ENCODE measurements at regions not wholly inside any gene's neighbourhood (a gene's known extent, or its start where the extent isn't known, plus 50 kb on each side); places are given as distances from the start of the nearest gene placed in this dataset.
A peak's percentile ranks its signal among the peaks of the same experiment; 100 is the strongest.
"Not testable (repeated sequence)": the region's sequence is repeated elsewhere in the genome, so short reads cannot be mapped to it uniquely, and the experiment has no call there.

DNA sequence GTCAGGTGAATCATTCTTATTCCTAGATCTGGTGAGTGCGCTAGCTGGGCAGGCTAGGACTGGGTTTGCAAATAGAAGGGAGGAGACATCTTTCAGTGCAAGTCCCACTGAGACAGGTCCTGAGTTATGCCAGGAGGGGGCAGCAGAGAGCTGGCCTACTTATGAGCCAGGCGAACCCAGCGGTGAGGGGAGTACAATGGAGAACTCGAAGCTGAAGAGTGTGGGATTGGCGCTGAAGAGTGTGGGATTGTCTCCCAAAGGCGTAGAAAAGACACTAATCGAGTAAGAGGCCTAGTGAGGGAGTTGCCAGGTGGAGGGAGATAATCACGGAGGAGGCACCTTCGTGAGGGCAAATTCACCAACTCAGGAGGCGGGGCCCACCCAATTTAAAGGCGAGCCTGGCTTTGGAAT, 91.7 kb upstream of the CXorf66 start:
- peak; percentile 53 for TF ChIP-seq CTCF (IDR thresholded peaks at IDR 0.05; ENCODE audit: extremely low read depth, missing control alignments)
- peak; percentile 40 for DNase-seq (ENCODE audit: low spot score)

DNA sequence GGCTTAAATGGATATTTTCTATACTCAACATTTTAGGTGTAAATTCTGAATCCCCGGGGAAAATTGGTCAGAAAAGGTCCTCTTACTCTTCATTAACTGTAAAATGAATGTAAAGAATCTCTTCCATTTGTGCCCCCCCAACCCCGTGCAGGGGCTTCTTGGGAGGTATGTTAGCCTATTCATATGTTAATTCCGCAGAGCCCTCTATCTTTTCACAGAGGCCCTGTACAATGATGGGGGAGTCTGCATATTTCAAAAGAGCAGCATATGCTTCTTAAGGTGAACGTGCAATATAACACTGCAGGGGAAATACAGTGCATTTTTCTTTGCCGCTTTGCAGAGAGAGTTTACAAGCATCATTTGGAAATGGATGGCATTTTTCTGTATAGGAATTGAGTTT, 88.5 kb upstream of the CXorf66 start:
- no peak for DNase-seq (ENCODE audit: low spot score)

DNA sequence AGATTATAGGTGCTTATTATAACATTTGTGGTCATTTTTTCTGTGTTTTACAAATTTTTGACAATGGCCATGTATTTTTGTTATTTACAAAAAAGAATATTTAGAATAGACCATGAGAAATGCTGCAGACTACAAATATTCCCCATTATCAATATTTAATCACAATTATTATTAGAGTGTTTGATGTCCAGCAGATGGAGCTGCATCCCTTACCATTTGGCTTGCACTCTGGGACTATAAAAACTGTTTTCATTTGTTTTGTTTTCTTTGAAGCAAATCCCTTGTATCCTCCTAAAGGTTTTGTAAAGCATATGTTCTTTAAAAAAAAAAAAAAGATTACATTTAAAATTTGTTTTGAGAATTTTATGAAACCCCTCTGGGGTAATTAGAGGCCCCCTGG, 85.6 kb upstream of the CXorf66 start:
- TF ChIP-seq CTCF (IDR thresholded peaks at IDR 0.05; ENCODE audit: extremely low read depth, missing control alignments) = no peak
- no peak for DNase-seq (ENCODE audit: low spot score)

More for the DNA sequence above, 88.5 kb upstream of the CXorf66 start:
- TF ChIP-seq CTCF (IDR thresholded peaks at IDR 0.05; ENCODE audit: extremely low read depth, missing control alignments) = no peak

DNA sequence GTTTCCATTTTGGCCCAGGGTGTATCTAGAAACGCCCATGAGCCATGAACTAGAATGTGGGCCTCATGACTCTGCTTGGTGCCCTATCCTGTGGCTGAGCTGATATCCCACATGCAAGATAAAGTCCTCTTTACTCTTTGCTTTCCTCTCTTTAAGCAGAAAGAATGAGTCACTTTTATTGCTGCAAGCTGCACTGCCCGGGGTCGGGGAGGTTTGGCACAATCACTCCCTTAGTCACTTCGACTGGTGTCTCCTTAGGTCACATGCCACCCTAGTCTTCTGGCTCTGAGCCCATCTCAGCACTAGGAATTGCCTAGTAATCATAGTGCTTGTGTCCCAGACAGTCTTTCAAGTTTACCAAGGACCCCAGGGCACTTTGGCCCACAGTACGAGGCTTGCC, 75.1 kb upstream of the CXorf66 start:
- DNase-seq (ENCODE audit: low spot score) = no peak
- no peak for TF ChIP-seq CTCF (IDR thresholded peaks at IDR 0.05; ENCODE audit: extremely low read depth, missing control alignments)

DNA sequence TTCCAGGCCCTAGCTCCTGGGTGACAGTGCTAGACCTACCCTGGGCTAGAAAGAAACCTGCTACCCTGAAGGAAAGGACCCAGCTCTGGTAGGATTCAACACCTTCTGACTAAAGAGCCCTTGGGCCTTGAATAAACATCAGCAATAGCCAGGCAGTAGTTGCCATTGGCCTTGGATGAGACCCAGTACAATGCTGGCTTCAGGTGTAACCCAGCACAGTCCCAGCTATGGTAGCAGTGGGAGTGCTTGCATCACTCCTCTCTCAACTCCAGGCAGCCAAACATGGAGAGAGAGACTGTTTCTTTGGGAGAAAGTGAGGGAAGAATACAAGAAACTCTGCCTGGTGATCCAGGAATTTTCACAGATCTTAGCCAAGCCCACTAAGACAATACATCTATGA, 73.5 kb upstream of the CXorf66 start:
- no peak for DNase-seq (ENCODE audit: low spot score)
- no peak for TF ChIP-seq CTCF (IDR thresholded peaks at IDR 0.05; ENCODE audit: extremely low read depth, missing control alignments)

GRCh38 chrX:140034916-140035315, 69.6 kb upstream of the CXorf66 start:
- no peak for DNase-seq (ENCODE audit: low spot score)

DNA sequence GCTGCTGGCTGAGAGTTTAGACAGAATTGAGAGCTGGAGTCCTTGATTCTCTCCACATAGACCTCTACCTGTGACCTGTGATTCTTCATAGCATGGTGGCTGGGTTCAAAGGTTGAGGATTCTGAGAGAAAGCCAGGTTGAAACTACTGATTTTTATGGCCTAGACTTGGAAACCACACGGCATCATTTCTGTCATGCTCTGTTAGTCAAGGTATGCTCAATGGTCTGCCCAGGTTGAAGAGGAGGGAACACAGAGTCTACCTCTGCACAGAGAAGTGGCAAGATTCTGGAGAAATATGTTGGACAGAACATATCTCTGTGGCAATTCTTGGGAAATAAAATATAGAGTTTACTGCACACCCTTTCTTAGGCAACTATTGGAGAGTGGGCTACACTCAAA, 57.2 kb upstream of the CXorf66 start:
- TF ChIP-seq CTCF (IDR thresholded peaks at IDR 0.05; ENCODE audit: extremely low read depth, missing control alignments) = no peak

More at GRCh38 chrX:140034916-140035315, 69.6 kb upstream of the CXorf66 start:
- no peak for TF ChIP-seq CTCF (IDR thresholded peaks at IDR 0.05; ENCODE audit: extremely low read depth, missing control alignments)

DNA sequence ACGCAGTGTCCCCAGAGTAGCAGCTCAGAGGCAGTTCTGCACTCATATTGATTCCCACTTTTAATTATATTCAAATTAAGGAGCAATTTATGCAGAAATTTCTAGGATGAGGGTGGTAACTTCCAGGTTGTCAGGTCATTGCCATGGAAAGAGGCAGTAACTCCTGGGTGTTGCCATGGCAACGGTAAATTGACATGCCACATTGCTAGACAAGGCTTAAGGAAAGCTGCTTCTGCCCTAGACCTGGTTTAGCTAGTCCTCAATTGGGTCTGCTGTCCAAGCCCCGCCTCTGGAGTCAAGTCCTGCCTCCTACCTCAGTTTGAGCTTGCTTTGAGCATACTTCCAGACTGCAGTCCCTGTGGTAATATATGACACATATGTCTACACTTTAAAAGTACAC, 53.8 kb upstream of the CXorf66 start:
- not testable (repeated sequence) for DNase-seq (ENCODE audit: low spot score)

More for the DNA sequence above, 57.2 kb upstream of the CXorf66 start:
- no peak for DNase-seq (ENCODE audit: low spot score)
